Nephron (organoid): ENCODE measurements at regions not wholly inside any gene's neighbourhood (a gene's known extent, or its start where the extent isn't known, plus 50 kb on each side); places are given as distances from the start of the nearest gene placed in this dataset.

ENCODE experiments used
- H3K27ac Mint-ChIP-seq, 3 experiments: 2 replicates each; pipeline ENCODE4 v1.8.0; 2020; ENCODE audit warnings: mixed read lengths in 3 of 3, mild to moderate bottlenecking in 2 of 3, moderate library complexity in 1 of 3
- H3K27me3 Mint-ChIP-seq: 2 replicates; pipeline ENCODE4 v1.8.0; 2021; ENCODE audit warnings: low read depth, mild to moderate bottlenecking, moderate library complexity, mixed read lengths
- H3K36me3 Mint-ChIP-seq: 2 replicates; pipeline ENCODE4 v1.8.0; 2020; ENCODE audit warnings: low read depth, mixed read lengths
- H3K4me1 Mint-ChIP-seq: 2 replicates; pipeline ENCODE4 v1.8.0; 2020; ENCODE audit warnings: mixed read lengths
- H3K4me3 Mint-ChIP-seq, 3 experiments: 2 replicates each; pipeline ENCODE4 v1.8.0; 2020; ENCODE audit warnings: mild to moderate bottlenecking in 3 of 3, mixed read lengths in 3 of 3, moderate library complexity in 2 of 3
- H3K9me3 Mint-ChIP-seq: 2 replicates; pipeline ENCODE4 v1.8.0; 2020; ENCODE audit warnings: mixed read lengths
- CTCF ChIP-seq, 3 experiments: fragments of 200-600 bp; sonication (generic); IDR thresholded peaks; one replicate each; pipeline ENCODE4 v1.5.0; 2021; ENCODE audit warnings: antibody characterized with exemption in 3 of 3; ENCODE audit not compliant: unreplicated experiment in 3 of 3

- Mint-ChIP-seq H3K27ac (no peak overlapping the region), H3K36me3 (peaks cover 4% of the 10 kb centered on the region), H3K27me3 (peaks cover 9% of the 10 kb centered on the region), H3K4me3 (no peak overlapping the region), H3K9me3 (peaks cover 13% of the 10 kb centered on the region), H3K4me1 (peaks cover 33% of the 10 kb centered on the region)
- TF ChIP-seq CTCF (IDR thresholded peaks at IDR 0.05; ENCODE audit: unreplicated experiment in 3 of 3): no peak
Measured at GRCh38 chr5:9713959-9714586, 83.9 kb upstream of the TAS2R1 start.

- Mint-ChIP-seq H3K27ac (peak overlapping the region; percentile 2 to 57 (median 14)), H3K27me3 (peaks cover 10% of the 10 kb centered on the region), H3K9me3 (peaks cover 13% of the 10 kb centered on the region), H3K36me3 (peaks cover 4% of the 10 kb centered on the region), H3K4me3 (no peak overlapping the region), H3K4me1 (peaks cover 33% of the 10 kb centered on the region)
- TF ChIP-seq CTCF (IDR thresholded peaks at IDR 0.05; ENCODE audit: unreplicated experiment in 3 of 3): no peak
Measured at GRCh38 chr5:9713356-9713755, 83.2 kb upstream of the TAS2R1 start.

- Mint-ChIP-seq H3K4me1 (peaks cover 33% of the 10 kb centered on the region), H3K27me3 (peaks cover 10% of the 10 kb centered on the region), H3K9me3 (peaks cover 10% of the 10 kb centered on the region), H3K27ac (peak overlapping the region; percentile 2 to 57 (median 42)), H3K36me3 (peaks cover 4% of the 10 kb centered on the region), H3K4me3 (no peak overlapping the region)
- TF ChIP-seq CTCF (IDR thresholded peaks at IDR 0.05; ENCODE audit: unreplicated experiment in 3 of 3): no peak
Measured at GRCh38 chr5:9712911-9713310, 82.8 kb upstream of the TAS2R1 start.

- Mint-ChIP-seq H3K9me3 (peaks cover 10% of the 10 kb centered on the region), H3K4me1 (peaks cover 33% of the 10 kb centered on the region), H3K4me3 (no peak overlapping the region), H3K27ac (peak overlapping the region in 1 of 3 experiments; percentile 57), H3K36me3 (peaks cover 4% of the 10 kb centered on the region), H3K27me3 (peaks cover 10% of the 10 kb centered on the region)
- TF ChIP-seq CTCF (IDR thresholded peaks at IDR 0.05; ENCODE audit: unreplicated experiment in 3 of 3): no peak
Measured at GRCh38 chr5:9712506-9712905, 82.4 kb upstream of the TAS2R1 start.

GRCh38 chr5:9710069-9710468 lies 79.9 kb upstream of the TAS2R1 start:
- Mint-ChIP-seq H3K4me1 (peaks cover 19% of the 10 kb centered on the region), H3K9me3 (no peaks in the 10 kb centered on the region), H3K27me3 (peaks cover 19% of the 10 kb centered on the region), H3K4me3 (no peak overlapping the region), H3K27ac (no peak overlapping the region), H3K36me3 (no peaks in the 10 kb centered on the region)
- TF ChIP-seq CTCF (IDR thresholded peaks at IDR 0.05; ENCODE audit: unreplicated experiment in 3 of 3): no peak
